ENCODE measurements at regions not wholly inside any gene's neighbourhood (a gene's known extent, or its start where the extent isn't known, plus 50 kb on each side); places are given as distances from the start of the nearest gene placed in this dataset.

DNA sequence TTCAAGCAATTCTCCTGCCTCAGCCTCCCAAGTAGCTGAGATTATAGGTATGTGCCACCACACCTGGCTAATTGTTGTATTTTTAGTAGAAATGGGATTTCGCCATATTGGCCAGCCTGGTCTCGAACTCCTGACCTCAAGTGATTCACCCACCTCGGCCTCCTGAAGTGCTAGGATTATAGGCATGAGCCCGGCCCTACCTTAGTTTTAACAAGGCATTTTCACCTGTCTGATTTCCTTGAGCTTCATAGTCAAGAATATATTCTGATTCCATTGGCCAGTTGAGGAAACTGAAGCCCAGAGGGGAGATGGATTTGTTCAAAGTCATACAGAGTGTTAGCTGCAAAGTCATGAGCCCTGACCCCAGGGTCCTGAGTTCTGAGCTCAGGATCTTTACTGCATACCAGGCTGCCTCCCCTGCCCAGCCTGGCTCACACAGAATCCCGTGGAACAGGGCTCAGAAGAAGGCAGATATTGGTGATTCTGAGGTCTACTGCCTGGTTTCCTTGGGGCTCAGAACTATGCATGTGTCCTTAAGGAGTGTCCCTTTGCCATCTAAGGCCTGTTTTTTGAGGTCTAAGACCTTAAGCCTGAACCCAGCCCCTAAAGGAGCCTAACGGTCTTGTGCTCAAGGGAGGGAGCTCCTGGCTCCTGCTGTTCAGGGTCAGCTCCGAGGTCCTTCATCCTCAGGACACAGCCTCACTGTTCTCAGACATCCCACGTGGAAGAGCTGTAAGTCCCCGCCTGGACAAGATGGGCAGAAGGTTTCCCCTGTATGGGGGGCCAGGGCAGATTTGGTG is 134.4 kb downstream of the SMAD6 start (continued):
- TF ChIP-seq, protein P1, sequence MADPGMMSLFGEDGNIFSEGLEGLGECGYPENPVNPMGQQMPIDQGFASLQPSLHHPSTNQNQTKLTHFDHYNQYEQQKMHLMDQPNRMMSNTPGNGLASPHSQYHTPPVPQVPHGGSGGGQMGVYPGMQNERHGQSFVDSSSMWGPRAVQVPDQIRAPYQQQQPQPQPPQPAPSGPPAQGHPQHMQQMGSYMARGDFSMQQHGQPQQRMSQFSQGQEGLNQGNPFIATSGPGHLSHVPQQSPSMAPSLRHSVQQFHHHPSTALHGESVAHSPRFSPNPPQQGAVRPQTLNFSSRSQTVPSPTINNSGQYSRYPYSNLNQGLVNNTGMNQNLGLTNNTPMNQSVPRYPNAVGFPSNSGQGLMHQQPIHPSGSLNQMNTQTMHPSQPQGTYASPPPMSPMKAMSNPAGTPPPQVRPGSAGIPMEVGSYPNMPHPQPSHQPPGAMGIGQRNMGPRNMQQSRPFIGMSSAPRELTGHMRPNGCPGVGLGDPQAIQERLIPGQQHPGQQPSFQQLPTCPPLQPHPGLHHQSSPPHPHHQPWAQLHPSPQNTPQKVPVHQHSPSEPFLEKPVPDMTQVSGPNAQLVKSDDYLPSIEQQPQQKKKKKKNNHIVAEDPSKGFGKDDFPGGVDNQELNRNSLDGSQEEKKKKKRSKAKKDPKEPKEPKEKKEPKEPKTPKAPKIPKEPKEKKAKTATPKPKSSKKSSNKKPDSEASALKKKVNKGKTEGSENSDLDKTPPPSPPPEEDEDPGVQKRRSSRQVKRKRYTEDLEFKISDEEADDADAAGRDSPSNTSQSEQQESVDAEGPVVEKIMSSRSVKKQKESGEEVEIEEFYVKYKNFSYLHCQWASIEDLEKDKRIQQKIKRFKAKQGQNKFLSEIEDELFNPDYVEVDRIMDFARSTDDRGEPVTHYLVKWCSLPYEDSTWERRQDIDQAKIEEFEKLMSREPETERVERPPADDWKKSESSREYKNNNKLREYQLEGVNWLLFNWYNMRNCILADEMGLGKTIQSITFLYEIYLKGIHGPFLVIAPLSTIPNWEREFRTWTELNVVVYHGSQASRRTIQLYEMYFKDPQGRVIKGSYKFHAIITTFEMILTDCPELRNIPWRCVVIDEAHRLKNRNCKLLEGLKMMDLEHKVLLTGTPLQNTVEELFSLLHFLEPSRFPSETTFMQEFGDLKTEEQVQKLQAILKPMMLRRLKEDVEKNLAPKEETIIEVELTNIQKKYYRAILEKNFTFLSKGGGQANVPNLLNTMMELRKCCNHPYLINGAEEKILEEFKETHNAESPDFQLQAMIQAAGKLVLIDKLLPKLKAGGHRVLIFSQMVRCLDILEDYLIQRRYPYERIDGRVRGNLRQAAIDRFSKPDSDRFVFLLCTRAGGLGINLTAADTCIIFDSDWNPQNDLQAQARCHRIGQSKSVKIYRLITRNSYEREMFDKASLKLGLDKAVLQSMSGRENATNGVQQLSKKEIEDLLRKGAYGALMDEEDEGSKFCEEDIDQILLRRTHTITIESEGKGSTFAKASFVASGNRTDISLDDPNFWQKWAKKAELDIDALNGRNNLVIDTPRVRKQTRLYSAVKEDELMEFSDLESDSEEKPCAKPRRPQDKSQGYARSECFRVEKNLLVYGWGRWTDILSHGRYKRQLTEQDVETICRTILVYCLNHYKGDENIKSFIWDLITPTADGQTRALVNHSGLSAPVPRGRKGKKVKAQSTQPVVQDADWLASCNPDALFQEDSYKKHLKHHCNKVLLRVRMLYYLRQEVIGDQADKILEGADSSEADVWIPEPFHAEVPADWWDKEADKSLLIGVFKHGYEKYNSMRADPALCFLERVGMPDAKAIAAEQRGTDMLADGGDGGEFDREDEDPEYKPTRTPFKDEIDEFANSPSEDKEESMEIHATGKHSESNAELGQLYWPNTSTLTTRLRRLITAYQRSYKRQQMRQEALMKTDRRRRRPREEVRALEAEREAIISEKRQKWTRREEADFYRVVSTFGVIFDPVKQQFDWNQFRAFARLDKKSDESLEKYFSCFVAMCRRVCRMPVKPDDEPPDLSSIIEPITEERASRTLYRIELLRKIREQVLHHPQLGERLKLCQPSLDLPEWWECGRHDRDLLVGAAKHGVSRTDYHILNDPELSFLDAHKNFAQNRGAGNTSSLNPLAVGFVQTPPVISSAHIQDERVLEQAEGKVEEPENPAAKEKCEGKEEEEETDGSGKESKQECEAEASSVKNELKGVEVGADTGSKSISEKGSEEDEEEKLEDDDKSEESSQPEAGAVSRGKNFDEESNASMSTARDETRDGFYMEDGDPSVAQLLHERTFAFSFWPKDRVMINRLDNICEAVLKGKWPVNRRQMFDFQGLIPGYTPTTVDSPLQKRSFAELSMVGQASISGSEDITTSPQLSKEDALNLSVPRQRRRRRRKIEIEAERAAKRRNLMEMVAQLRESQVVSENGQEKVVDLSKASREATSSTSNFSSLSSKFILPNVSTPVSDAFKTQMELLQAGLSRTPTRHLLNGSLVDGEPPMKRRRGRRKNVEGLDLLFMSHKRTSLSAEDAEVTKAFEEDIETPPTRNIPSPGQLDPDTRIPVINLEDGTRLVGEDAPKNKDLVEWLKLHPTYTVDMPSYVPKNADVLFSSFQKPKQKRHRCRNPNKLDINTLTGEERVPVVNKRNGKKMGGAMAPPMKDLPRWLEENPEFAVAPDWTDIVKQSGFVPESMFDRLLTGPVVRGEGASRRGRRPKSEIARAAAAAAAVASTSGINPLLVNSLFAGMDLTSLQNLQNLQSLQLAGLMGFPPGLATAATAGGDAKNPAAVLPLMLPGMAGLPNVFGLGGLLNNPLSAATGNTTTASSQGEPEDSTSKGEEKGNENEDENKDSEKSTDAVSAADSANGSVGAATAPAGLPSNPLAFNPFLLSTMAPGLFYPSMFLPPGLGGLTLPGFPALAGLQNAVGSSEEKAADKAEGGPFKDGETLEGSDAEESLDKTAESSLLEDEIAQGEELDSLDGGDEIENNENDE (IDR thresholded peaks at IDR 0.05; ENCODE audit: insufficient replicate concordance, low read length) = no peak
- TF ChIP-seq, protein P2, sequence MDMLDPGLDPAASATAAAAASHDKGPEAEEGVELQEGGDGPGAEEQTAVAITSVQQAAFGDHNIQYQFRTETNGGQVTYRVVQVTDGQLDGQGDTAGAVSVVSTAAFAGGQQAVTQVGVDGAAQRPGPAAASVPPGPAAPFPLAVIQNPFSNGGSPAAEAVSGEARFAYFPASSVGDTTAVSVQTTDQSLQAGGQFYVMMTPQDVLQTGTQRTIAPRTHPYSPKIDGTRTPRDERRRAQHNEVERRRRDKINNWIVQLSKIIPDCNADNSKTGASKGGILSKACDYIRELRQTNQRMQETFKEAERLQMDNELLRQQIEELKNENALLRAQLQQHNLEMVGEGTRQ (IDR thresholded peaks at IDR 0.05; ENCODE audit: low read length) = no peak
- TF ChIP-seq CTBP2 (IDR thresholded peaks at IDR 0.05; ENCODE audit: borderline replicate concordance, insufficient read depth, insufficient read length, low read length) (no peak), SP2 (IDR thresholded peaks at IDR 0.05; ENCODE audit: low read length) (no peak), TBP (IDR thresholded peaks at IDR 0.05; ENCODE audit: low read depth, low read length) (no peak), CBX5 (IDR thresholded peaks at IDR 0.05; ENCODE audit: low read depth, low read length) (no peak), SIN3A (conservative IDR thresholded peaks at IDR 0.05 in 1 of 2, IDR thresholded peaks at IDR 0.05 in 1 of 2; ENCODE audit: low read depth in 1 of 2, low read length in 2 of 2) (no peak)
- TF ChIP-seq, protein P3, sequence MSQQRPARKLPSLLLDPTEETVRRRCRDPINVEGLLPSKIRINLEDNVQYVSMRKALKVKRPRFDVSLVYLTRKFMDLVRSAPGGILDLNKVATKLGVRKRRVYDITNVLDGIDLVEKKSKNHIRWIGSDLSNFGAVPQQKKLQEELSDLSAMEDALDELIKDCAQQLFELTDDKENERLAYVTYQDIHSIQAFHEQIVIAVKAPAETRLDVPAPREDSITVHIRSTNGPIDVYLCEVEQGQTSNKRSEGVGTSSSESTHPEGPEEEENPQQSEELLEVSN (IDR thresholded peaks at IDR 0.05) = no peak
